ENCODE measurements at regions not wholly inside any gene's neighbourhood (a gene's known extent, or its start where the extent isn't known, plus 50 kb on each side); places are given as distances from the start of the nearest gene placed in this dataset.

- TF ChIP-seq EZH2 (IDR thresholded peaks at IDR 0.05; ENCODE audit: insufficient read depth, poor library complexity, severe bottlenecking) (no peak), EZH2phosphoT487 (IDR thresholded peaks at IDR 0.05; ENCODE audit: insufficient read depth, low read depth) (no peak)
Observed at GRCh38 chr6:14373648-14374437, 256.3 kb downstream of the CD83 start.

Data from GM23248 (cell line).